Prostate gland (tissue), 2 donors: ENCODE measurements at regions not wholly inside any gene's neighbourhood (a gene's known extent, or its start where the extent isn't known, plus 50 kb on each side); places are given as distances from the start of the nearest gene placed in this dataset.

Source experiments
- CTCF ChIP-seq, 4 experiments: fragments of 200-600 bp in 2 of 4; fragments of 450-650 bp in 2 of 4; sonication (generic) in 2 of 4; IDR thresholded peaks; 1 replicate in 3 of 4; 2 replicates in 1 of 4; pipeline ENCODE4 v1.5.1; 2016 to 2019; ENCODE audit warnings: antibody characterized with exemption in 4 of 4, mild to moderate bottlenecking in 2 of 4, moderate library complexity in 2 of 4
- POLR2AphosphoS5 ChIP-seq: sonication (generic); formaldehyde crosslinking; IDR thresholded peaks from one replicate; pipeline ENCODE4 v1.6.1; 2017; ENCODE audit warnings: antibody characterized with exemption

- TF ChIP-seq CTCF (IDR thresholded peaks at IDR 0.05): no peak
- no peak for TF ChIP-seq POLR2AphosphoS5
Measured at GRCh38 chr9:79145442-79145841, 426.3 kb upstream of the TLE4 start.
